Cerebellar nuclear complex (tissue), 1 donor: ENCODE measurements at regions not wholly inside any gene's neighbourhood (a gene's known extent, or its start where the extent isn't known, plus 50 kb on each side); places are given as distances from the start of the nearest gene placed in this dataset.

Source experiments
- DNase-seq, 2 experiments: peaks; one replicate each; lab custom pipeline; 2025; lab: John Stamatoyannopoulos, UW

DNA sequence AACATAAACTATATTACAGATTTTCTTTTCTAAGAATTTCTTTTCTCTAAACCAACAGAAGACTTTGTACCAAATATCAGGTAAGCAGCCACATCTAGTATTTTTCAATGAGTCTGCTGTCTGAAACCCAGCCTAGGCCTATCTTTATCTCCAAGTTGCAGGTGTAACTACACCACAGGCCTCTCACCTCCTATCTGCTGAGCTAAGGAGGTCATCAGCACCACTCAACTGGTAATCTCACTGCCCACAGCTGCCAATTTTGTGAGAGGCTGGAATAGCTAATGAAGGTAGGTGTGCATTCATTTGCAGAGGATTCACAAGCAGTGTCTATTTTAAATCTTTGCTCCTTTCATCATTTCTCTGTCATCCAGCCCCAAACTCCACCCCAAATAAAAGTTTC is 584.8 kb downstream of the HDGFL1 start:
- no peak for DNase-seq

- DNase-seq: no peak
These were observed 600.7 kb downstream of the HDGFL1 start for GRCh38 chr6:23170049-23170448.

- DNase-seq: no peak
These were observed 603.9 kb downstream of the HDGFL1 start for GRCh38 chr6:23173234-23173633.

DNA sequence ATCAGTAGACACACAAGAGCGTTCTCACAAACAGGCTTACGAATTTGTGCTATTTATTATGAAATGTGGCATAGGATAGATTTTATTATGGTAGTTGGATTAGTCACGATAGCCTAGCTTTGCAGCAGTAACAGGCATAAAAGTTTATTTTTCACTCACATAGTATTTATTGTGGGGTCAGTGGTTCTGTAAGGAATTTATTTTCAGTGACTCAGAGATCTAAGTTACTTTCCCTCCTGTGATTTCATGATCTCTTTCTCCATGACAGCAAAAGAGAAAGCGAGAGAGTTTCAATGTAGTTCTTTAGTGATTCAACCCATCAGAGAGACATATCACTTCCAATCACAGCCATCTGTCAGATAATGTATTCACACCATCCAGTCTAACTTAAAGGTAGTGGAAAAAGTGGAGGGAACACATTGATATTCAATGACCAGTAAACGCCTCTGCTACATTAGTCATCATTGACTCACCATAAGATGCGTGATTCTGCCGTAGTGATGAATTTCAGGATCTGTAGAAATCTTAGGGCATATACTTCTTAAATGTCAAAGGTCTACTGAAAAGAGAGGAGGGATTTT is 605.5 kb downstream of the HDGFL1 start:
- DNase-seq: no peak

GRCh38 chr6:23175391-23175790 is 606.0 kb downstream of the HDGFL1 start:
- DNase-seq: no peak

DNA sequence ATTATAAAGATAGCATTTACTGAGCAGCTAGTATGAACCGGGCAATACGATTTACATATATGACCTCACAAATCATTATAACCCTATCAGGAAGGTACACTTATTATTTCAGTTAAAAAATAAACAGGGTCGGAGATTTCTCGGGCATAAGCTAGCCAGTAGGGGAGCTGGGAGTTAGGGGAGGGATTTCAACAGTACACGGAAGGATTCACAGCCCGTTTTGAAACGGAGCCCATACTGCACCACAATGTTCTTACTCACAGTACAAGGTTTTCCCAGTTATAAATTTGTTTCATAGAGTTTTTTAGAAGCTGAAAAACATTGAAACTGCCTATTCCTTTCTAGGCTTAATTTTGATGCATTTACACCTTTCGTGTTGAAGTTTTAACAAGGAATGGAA is 607.1 kb downstream of the HDGFL1 start:
- DNase-seq: no peak

- no peak for DNase-seq
These were observed 607.5 kb downstream of the HDGFL1 start for GRCh38 chr6:23176883-23177282.

DNA sequence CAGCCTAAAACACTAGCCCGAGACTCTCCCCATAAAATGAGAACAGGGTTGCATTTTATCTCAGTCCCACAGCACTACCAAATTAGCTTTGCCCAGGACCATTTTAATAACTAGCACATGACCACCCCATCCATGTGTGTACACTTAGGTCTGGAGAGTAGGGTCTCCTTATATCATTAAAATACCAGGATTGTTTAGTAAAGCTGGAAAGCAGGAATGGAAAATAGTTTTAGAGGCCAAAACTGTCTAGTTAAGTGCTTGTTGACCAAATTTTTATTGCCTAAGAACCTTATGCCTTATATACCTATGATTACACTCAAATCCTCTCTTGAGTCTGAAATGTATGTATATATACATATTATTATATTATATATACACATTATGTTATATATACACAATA is 608.4 kb downstream of the HDGFL1 start:
- no peak for DNase-seq

DNA sequence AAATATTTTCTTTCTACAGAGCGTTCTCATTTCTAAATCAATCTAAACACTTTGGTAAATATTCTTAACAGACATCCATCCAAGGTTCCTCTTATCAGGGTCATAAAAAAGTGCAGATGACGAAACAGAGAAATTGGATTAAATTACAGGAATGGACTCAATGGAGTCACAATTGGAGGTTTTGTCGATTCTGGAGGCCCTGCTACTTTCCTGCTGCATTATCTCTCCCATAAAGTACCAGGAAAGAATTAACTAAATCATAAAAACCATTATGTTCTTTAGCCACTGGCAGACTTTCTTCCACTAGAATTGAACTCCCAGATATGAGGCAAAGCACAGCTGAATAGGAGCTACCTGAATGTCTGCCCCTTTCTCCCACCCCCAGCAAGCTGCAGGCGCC is 610.6 kb downstream of the HDGFL1 start:
- no peak for DNase-seq

DNA sequence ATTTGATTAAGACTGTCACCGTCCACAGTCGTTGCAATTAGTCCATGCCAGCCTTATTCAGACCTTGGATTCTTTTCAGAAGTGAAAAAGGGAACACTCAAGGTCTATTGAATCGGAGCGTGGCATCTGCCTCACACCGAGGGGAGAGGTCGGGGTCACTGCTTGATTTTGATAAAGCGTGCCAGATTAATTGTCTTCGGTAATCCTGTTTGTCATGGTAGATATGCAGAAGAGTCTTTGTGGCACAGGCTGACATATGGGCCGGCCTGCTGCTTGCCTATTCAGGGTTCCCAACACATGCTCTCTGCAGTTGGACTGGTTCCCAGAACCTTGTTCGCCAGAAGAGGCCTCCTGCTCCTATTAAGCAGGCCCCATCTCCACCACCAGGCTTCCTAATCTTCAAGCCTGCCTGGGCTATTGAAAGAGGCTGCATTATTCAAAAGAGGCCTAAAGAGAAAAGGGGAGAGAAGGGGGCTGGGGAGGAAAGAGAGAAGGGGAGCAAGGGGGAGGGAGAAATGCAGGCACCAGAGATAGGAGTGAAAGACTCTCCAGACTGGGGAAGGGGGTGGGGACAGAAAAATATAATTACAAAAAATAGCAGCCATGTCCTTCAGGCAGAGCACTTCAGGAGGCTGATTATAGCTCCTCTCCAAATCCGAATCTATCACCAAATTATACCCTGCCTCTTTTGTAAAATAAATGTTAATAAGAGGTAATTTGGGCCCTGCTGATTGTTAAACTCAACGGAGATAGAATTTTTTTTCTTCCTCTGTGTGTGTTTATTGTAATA is 611.3 kb downstream of the HDGFL1 start:
- peak; percentile 93 to 97 for DNase-seq

DNA sequence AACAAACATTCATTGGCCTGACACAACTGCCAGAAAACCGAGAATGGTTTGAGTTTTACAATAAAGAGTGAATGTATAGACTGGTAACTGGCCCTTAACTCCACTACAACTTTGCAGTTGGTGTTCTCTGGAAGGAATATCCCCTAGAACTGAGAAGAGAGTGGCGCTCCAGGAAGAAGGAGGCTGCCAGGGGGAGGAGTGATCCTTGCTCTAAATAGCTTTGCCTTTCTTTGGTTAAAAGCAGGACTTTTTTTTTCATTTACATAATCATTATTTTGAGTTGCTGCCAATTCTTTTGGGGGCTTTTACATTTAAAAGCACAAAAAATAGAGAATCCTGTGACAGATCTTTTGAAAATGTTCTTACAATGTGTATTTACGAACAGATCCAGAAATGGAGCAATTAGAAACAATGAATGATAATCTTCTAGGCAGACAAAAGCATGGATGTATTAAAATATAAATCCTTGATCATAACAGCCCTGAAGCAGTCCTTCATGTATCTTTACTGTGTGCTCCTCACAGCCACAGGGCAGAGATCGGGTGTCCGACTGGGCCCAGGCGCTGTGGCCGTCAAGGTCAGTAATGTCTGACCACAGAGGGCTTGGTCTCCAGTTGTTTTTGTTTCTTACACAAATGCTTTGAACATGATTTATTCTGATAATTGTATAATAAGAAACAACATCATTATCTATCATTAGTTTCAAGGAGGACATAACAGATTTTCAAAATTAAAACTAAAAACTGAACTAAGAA is 612.2 kb downstream of the HDGFL1 start:
- DNase-seq: no peak

DNA sequence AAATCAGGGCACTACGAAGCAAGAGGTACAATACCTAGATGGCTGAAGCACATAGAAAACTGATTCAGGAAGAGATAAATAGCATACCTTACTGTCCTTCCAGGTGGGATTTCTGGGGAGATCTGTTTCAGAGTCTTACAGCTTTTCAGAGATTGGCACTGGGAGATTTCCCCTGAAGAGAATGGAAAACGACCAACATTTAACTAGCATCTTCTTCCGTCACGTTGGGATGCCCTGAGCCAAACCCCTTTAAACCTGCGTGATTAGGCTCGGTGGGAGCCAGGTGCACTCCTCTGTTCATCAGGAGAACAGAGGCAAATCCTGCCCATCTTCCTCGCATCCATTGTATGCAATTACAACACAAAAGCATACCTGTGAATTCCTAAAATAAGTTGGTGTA is 614.5 kb downstream of the HDGFL1 start:
- DNase-seq: no peak

DNA sequence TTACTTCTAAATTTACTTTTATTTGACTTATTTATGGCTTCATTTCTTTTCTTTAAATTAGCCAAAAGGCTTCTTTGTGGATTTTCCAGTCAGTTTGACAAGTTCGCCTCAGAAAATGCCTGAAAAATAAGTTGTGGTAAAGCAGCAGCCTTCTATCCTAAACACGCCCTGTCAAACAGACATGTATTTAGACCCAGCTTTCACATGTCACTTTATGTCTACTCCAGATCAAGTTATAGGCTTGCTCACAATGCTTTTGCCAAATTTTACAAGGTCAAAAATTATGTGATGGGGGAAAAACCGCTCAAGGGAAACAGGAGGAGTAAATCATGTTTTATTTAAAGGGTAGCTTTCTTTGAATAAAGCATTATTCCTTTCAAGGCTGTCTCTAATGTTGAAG is 615.0 kb downstream of the HDGFL1 start:
- DNase-seq: no peak

DNA sequence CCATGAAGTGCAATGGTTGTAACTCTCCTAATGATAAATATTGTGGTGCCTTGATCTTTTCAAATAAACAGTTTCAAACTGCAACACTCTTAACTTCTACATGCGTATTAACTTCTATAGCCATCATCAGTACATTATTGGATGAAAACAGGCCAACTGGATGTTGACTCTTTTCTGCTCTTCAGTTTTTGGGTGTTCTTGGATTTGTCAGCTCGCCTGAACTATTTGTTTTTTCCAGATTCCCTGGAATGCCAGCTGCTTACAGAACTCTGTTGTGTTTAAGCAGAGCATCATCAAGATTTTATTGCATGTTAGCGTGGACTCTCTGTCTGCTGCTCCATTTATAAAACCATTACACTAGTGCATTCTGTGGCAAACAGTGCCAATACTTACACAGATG is 626.1 kb downstream of the HDGFL1 start:
- no peak for DNase-seq

DNA sequence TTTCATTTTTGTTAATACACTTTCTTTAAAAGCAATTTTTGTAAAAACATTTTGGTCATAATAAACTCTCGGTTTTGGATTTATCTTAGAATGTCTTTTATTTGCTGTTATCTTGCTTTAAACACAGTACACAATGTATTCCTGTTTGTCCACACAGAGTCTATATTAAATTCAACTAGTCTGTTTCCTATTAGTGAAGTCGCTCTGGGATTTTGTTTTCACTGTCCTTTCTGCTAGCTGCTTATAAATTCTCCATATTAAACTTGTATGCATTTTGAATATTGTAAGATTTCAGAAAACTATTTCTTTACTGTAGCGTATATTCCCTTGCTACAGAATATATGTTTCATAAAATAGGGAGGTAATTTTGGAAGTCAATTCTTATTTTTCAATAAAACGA is 630.2 kb downstream of the HDGFL1 start:
- DNase-seq: no peak

GRCh38 chr6:23200946-23201345 is 631.6 kb downstream of the HDGFL1 start:
- no peak for DNase-seq

GRCh38 chr6:23202207-23202606 is 632.8 kb downstream of the HDGFL1 start:
- no peak for DNase-seq

- DNase-seq: no peak
These were observed 643.0 kb downstream of the HDGFL1 start for GRCh38 chr6:23212398-23212797.

DNA sequence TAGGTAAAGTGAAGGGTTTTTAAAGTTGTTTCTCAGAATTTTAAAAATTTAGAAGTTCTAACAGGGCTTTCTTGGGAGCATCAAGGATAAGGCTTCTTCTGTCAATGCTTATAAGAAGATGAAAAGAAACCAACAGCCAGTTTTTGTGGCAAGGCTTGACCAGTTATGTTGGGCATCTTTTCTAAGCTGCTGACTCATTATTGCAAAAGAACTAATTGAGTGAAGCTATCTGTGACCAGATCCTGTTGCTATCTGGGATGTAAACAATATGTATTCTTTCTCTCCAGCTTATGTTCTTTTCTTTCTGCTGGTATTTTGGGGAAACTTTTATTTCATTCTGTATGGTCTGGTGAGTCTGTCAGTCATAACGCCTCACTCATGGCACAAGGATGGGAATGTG is 643.8 kb downstream of the HDGFL1 start:
- no peak for DNase-seq

GRCh38 chr6:23213651-23214050 is 644.3 kb downstream of the HDGFL1 start:
- DNase-seq: no peak

DNA sequence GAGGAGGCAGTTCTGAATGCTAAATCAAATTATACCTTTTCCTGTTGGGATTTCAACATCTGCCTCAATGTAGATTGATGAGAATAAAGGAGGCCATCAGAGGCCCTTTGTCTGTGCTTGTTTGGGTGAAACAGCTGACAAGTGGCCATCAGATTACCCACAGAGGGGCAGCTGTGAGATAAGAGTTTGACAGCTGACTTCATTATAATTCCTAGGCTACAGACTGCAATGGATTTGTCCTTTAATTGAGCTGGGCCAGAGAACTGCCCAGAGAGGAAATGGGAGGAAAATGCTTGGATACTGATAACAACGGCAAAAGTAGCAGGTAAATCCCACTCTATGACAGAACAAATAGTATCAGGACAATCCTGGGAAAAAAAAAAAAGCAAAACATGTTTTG is 649.4 kb downstream of the HDGFL1 start:
- no peak for DNase-seq

- DNase-seq: no peak
These were observed 653.4 kb downstream of the HDGFL1 start for GRCh38 chr6:23222724-23223123.

GRCh38 chr6:23224540-23224939 is 655.2 kb downstream of the HDGFL1 start:
- no peak for DNase-seq
